22Rv1 (cell line): ENCODE measurements at regions not wholly inside any gene's neighbourhood (a gene's known extent, or its start where the extent isn't known, plus 50 kb on each side); places are given as distances from the start of the nearest gene placed in this dataset.

Experiments used
- H3K27ac ChIP-seq: fragments of 450-650 bp; 2 replicates; pipeline ENCODE4 v1.5.1; 2017
- CTCF ChIP-seq: fragments of 450-650 bp; IDR thresholded peaks from 2 replicates; pipeline ENCODE4 v1.5.1; 2017; ENCODE audit warnings: mild to moderate bottlenecking
- ZFX ChIP-seq: fragments of 450-650 bp; IDR thresholded peaks from 2 replicates; pipeline ENCODE4 v1.6.1; 2017; ENCODE audit warnings: antibody characterized with exemption, borderline replicate concordance

GRCh38 chr2:2867397-2867979 is 510.1 kb downstream of the EIPR1 start:
- no peak overlapping the region for H3K27ac ChIP-seq
- TF ChIP-seq CTCF (no peak), ZFX (no peak)

GRCh38 chr2:2866459-2866858 is 511.2 kb downstream of the EIPR1 start:
- TF ChIP-seq ZFX, result no peak
- TF ChIP-seq CTCF, result no peak
- no peak overlapping the region for H3K27ac ChIP-seq

GRCh38 chr2:2862386-2862785 is 515.2 kb downstream of the EIPR1 start:
- H3K27ac ChIP-seq, result no peak overlapping the region
- TF ChIP-seq CTCF (no peak), ZFX (no peak)

GRCh38 chr2:2861666-2862240 is 515.9 kb downstream of the EIPR1 start:
- no peak overlapping the region for H3K27ac ChIP-seq
- TF ChIP-seq ZFX (no peak), CTCF (no peak)

GRCh38 chr2:2860589-2861300 is 516.9 kb downstream of the EIPR1 start:
- TF ChIP-seq CTCF, result no peak
- TF ChIP-seq ZFX, result no peak

GRCh38 chr2:2859732-2860131 is 517.9 kb downstream of the EIPR1 start:
- TF ChIP-seq CTCF (no peak), ZFX (no peak)
- H3K27ac ChIP-seq, result no peak overlapping the region

More at GRCh38 chr2:2860589-2861300, 516.9 kb downstream of the EIPR1 start:
- no peak overlapping the region for H3K27ac ChIP-seq

GRCh38 chr2:2859164-2859563 is 518.5 kb downstream of the EIPR1 start:
- no peak for TF ChIP-seq ZFX
- no peak for TF ChIP-seq CTCF
- no peak overlapping the region for H3K27ac ChIP-seq
